GM23338 (cell line): ENCODE measurements at regions not wholly inside any gene's neighbourhood (a gene's known extent, or its start where the extent isn't known, plus 50 kb on each side); places are given as distances from the start of the nearest gene placed in this dataset.

ENCODE experiments used
- EZH2phosphoT487 ChIP-seq: fragments of 200-600 bp; sonication (generic); IDR thresholded peaks from one replicate; pipeline ENCODE4 v1.8.1; 2018; ENCODE audit warnings: antibody characterized with exemption; ENCODE audit not compliant: unreplicated experiment
- TF ChIP-seq, protein P1 (sequence below), 2 experiments: fragments of 200-600 bp in 1 of 2; sonication (generic) in 1 of 2; conservative IDR thresholded peaks; 2 replicates each; pipeline versions ENCODE4 v1.5.1 to v1.6.1; 2016 to 2017; ENCODE audit warnings: antibody characterized with exemption in 2 of 2, low read depth in 2 of 2, mild to moderate bottlenecking in 2 of 2, moderate library complexity in 1 of 2

DNA sequence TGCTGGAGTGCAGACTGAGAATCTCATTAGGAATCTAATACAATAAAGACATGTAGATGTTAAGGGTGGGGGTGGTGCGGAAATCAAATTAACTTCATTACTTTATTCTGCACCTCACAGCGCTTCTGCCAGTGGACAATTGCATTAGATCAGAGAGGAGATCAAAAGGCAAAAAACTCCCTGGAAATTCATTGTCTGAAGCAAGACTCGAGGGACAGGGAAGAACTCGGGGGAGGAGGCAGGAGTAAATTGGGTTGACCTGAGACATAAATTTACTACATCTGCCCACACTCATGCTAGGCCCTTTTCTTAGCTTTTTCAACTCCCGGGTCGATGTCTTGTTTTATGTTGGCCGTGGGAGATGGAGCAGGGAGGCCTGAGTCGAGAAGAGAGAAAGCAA is 315.4 kb downstream of the SPATA17 start:
- TF ChIP-seq, protein P1, sequence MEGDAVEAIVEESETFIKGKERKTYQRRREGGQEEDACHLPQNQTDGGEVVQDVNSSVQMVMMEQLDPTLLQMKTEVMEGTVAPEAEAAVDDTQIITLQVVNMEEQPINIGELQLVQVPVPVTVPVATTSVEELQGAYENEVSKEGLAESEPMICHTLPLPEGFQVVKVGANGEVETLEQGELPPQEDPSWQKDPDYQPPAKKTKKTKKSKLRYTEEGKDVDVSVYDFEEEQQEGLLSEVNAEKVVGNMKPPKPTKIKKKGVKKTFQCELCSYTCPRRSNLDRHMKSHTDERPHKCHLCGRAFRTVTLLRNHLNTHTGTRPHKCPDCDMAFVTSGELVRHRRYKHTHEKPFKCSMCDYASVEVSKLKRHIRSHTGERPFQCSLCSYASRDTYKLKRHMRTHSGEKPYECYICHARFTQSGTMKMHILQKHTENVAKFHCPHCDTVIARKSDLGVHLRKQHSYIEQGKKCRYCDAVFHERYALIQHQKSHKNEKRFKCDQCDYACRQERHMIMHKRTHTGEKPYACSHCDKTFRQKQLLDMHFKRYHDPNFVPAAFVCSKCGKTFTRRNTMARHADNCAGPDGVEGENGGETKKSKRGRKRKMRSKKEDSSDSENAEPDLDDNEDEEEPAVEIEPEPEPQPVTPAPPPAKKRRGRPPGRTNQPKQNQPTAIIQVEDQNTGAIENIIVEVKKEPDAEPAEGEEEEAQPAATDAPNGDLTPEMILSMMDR (conservative IDR thresholded peaks at IDR 0.05; ENCODE audit: low read depth in 2 of 2), result no peak
- TF ChIP-seq EZH2phosphoT487, result no peak
